CD14-positive monocyte (primary cell): ENCODE measurements at regions not wholly inside any gene's neighbourhood (a gene's known extent, or its start where the extent isn't known, plus 50 kb on each side); places are given as distances from the start of the nearest gene placed in this dataset.

Experiments
- DNase-seq, 3 donors: peaks; one replicate each; pipeline ENCODE4 v3.0.0-alpha.2; 2011 to 2022
- H2AFZ ChIP-seq: 2 replicates; pipeline ENCODE4 v1.6.0; 2012; ENCODE audit warnings: mild to moderate bottlenecking, low read depth, low read length, inconsistent platforms; ENCODE audit not compliant: insufficient read depth, poor library complexity, severe bottlenecking
- H3K27ac ChIP-seq, 2 donors: 1 replicate in 1 of 2; 2 replicates in 1 of 2; pipeline ENCODE4 v1.5.1; 2012 to 2013; ENCODE audit warnings: low read length in 2 of 2, control low read depth in 1 of 2, inconsistent platforms in 1 of 2, low read depth in 1 of 2, mild to moderate bottlenecking in 1 of 2
- H3K27me3 ChIP-seq, 2 donors: one replicate each; pipeline versions ENCODE4 v1.6.0 to v1.6.1; 2011 to 2013; ENCODE audit warnings: low read length in 2 of 2; ENCODE audit not compliant: control insufficient read depth in 2 of 2, insufficient read depth in 2 of 2
- H3K36me3 ChIP-seq, 2 donors: replicated peaks in 1 of 2; 1 replicate in 1 of 2; 2 replicates in 1 of 2; pipeline versions ENCODE4 v1.5.1 to v1.6.1; 2012 to 2013; ENCODE audit warnings: low read length in 2 of 2, control low read depth in 1 of 2, inconsistent platforms in 1 of 2, mild to moderate bottlenecking in 1 of 2; ENCODE audit not compliant: insufficient read depth in 2 of 2, control insufficient read depth in 1 of 2
- H3K4me1 ChIP-seq, 2 donors: 1 replicate in 1 of 2; 2 replicates in 1 of 2; pipeline versions ENCODE4 v1.5.1 to v1.6.1; 2012 to 2013; ENCODE audit warnings: low read length in 2 of 2, control low read depth in 1 of 2, inconsistent platforms in 1 of 2, mild to moderate bottlenecking in 1 of 2, moderate library complexity in 1 of 2; ENCODE audit not compliant: insufficient read depth in 2 of 2, control insufficient read depth in 1 of 2
- H3K4me2 ChIP-seq: replicated peaks from 2 replicates; pipeline ENCODE3; 2012; ENCODE audit warnings: low read length, moderate library complexity, mild to moderate bottlenecking; ENCODE audit not compliant: poor library complexity, severe bottlenecking; ENCODE audit errors: extremely low read depth
- H3K4me3 ChIP-seq, 3 experiments: fragments of 200-600 bp in 1 of 3; sonication (generic) in 1 of 3; replicated peaks in 1 of 3; 1 replicate in 2 of 3; 2 replicates in 1 of 3; pipeline ENCODE4 v1.5.1; 2011 to 2013; ENCODE audit warnings: low read length in 3 of 3, mild to moderate bottlenecking in 3 of 3, control low read depth in 2 of 3, low read depth in 2 of 3, inconsistent platforms in 1 of 3, moderate library complexity in 1 of 3
- H3K79me2 ChIP-seq: 2 replicates; pipeline ENCODE4 v1.6.0; 2012; ENCODE audit warnings: mild to moderate bottlenecking, control low read depth, inconsistent platforms, low read length, moderate library complexity; ENCODE audit not compliant: insufficient read depth
- H3K9ac ChIP-seq: 2 replicates; pipeline ENCODE4 v1.6.0; 2017; ENCODE audit warnings: low read length, mild to moderate bottlenecking; ENCODE audit not compliant: insufficient read depth, poor library complexity, severe bottlenecking
- H3K9me3 ChIP-seq, 2 donors: replicated peaks in 1 of 2; 1 replicate in 1 of 2; 2 replicates in 1 of 2; pipeline versions ENCODE4 v1.5.1 to v1.6.1; 2012 to 2013; ENCODE audit warnings: low read length in 2 of 2, control low read depth in 1 of 2; ENCODE audit not compliant: control insufficient read depth in 1 of 2, insufficient read depth in 1 of 2
- H4K20me1 ChIP-seq: 2 replicates; pipeline ENCODE4 v1.6.0; 2012; ENCODE audit warnings: mild to moderate bottlenecking, low read length, control low read depth, moderate library complexity; ENCODE audit not compliant: insufficient read depth
- H3K27ac Mint-ChIP-seq, 7 donors: one replicate each; pipeline ENCODE4 v1.8.0; 2020; ENCODE audit warnings: mild to moderate bottlenecking in 7 of 7, mixed read lengths in 7 of 7, moderate library complexity in 6 of 7, inconsistent platforms in 2 of 7
- H3K27me3 Mint-ChIP-seq, 3 donors: one replicate each; pipeline ENCODE4 v1.8.0; 2021 to 2022; ENCODE audit warnings: low read depth in 3 of 3, mild to moderate bottlenecking in 3 of 3, mixed read lengths in 3 of 3, moderate library complexity in 3 of 3, inconsistent platforms in 1 of 3
- H3K36me3 Mint-ChIP-seq, 2 donors: one replicate each; pipeline ENCODE4 v1.8.0; 2020; ENCODE audit warnings: mixed read lengths in 2 of 2, inconsistent platforms in 1 of 2, mild to moderate bottlenecking in 1 of 2
- H3K4me1 Mint-ChIP-seq: one replicate; pipeline ENCODE4 v1.8.0; 2020; ENCODE audit warnings: mild to moderate bottlenecking, mixed read lengths
- H3K4me3 Mint-ChIP-seq, 2 donors: one replicate each; pipeline ENCODE4 v1.8.0; 2020; ENCODE audit warnings: mild to moderate bottlenecking in 2 of 2, mixed read lengths in 2 of 2, moderate library complexity in 1 of 2
- H3K9me3 Mint-ChIP-seq, 7 donors: one replicate each; pipeline ENCODE4 v1.8.0; 2020 to 2022; ENCODE audit warnings: mixed read lengths in 7 of 7, mild to moderate bottlenecking in 6 of 7, moderate library complexity in 6 of 7, inconsistent platforms in 2 of 7
- CTCF ChIP-seq: fragments of 200-600 bp; IDR thresholded peaks from one replicate; pipeline ENCODE4 v1.8.0; 2022; ENCODE audit warnings: antibody characterized with exemption, mild to moderate bottlenecking
- WGBS: methylation state at CpG from one replicate; pipeline ENCODE4 v1.1.5; 2013; ENCODE audit warnings: missing lambda C conversion rate; ENCODE audit not compliant: insufficient coverage; 5-methylcytosine and 5-hydroxymethylcytosine counted together
- intact Hi-C, 2 donors: fragments of 100-400 bp; cut with micrococcal nuclease; formaldehyde crosslinking; loops; one replicate each; pipeline versions ENCODE4 v1.15.0 to v1.15.1; 2023

- H3K79me2 ChIP-seq: no peaks in the 10 kb centered on the region
- H4K20me1 ChIP-seq: no peaks in the 10 kb centered on the region
- no peak overlapping the region for H3K4me3 ChIP-seq
- TF ChIP-seq CTCF: no peak
- Mint-ChIP-seq H3K27ac (no peak overlapping the region), H3K27me3 (peaks cover 3 to 14% (median 6%) of the 10 kb centered on the region in 3 donors), H3K36me3 (no peaks in the 10 kb centered on the region), H3K9me3 (peaks cover 5 to 16% (median 11%) of the 10 kb centered on the region in 7 donors), H3K4me1 (peaks cover 1% of the 10 kb centered on the region), H3K4me3 (no peak overlapping the region)
- H3K27me3 ChIP-seq: peaks cover 2 to 3% of the 10 kb centered on the region in 2 donors
- H3K9ac ChIP-seq: no peak overlapping the region
- no peak overlapping the region for H2AFZ ChIP-seq
- WGBS: no CpG with 5 or more reads among the region's 1 CpG
- H3K27ac ChIP-seq: no peak overlapping the region
- H3K9me3 ChIP-seq: peaks cover 2 to 14% of the 10 kb centered on the region in 2 donors
- H3K36me3 ChIP-seq: no peaks in the 10 kb centered on the region
- intact Hi-C loops: no loop called here
- no peak overlapping the region for H3K4me2 ChIP-seq
- no peak for DNase-seq
- H3K4me1 ChIP-seq: no peaks in the 10 kb centered on the region
Observed at GRCh38 chr20:22672191-22672590, 87.8 kb upstream of the FOXA2 start.

GRCh38 chr20:22673467-22673866, 89.1 kb upstream of the FOXA2 start:
- peaks cover 1% of the 10 kb centered on the region for H3K4me1 Mint-ChIP-seq
- H2AFZ ChIP-seq: no peak overlapping the region
- peaks cover 2% of the 10 kb centered on the region in 2 donors for H3K27me3 ChIP-seq
- no peaks in the 10 kb centered on the region for H3K36me3 ChIP-seq
- peaks cover 5 to 15% (median 11%) of the 10 kb centered on the region in 7 donors for H3K9me3 Mint-ChIP-seq
- H3K4me3 Mint-ChIP-seq: no peak overlapping the region
- H3K27ac ChIP-seq: no peak overlapping the region
- no peaks in the 10 kb centered on the region for H4K20me1 ChIP-seq
- H3K27me3 Mint-ChIP-seq: peaks cover 3 to 15% (median 6%) of the 10 kb centered on the region in 3 donors
- no peaks in the 10 kb centered on the region for H3K36me3 Mint-ChIP-seq
- no peak for TF ChIP-seq CTCF
- no CpG with 5 or more reads among the region's 6 CpGs for WGBS
- H3K79me2 ChIP-seq: no peaks in the 10 kb centered on the region
- no peak overlapping the region for H3K27ac Mint-ChIP-seq
- DNase-seq: no peak
- peaks cover 2 to 12% of the 10 kb centered on the region in 2 donors for H3K9me3 ChIP-seq
- no peak overlapping the region for H3K4me2 ChIP-seq
- intact Hi-C loops: no loop called here
- H3K9ac ChIP-seq: no peak overlapping the region
- no peaks in the 10 kb centered on the region for H3K4me1 ChIP-seq
- no peak overlapping the region for H3K4me3 ChIP-seq
